Endothelial cell of umbilical vein (primary cell): ENCODE measurements at regions not wholly inside any gene's neighbourhood (a gene's known extent, or its start where the extent isn't known, plus 50 kb on each side); places are given as distances from the start of the nearest gene placed in this dataset.
"Not testable (repeated sequence)": the region's sequence is repeated elsewhere in the genome, so short reads cannot be mapped to it uniquely, and the experiment has no call there.

Source experiments
- BruUV-seq: library from RNA; stranded (reverse); fragments of 400-500 nt; replicated peaks from 2 replicates; lab custom pipeline; 2021; lab: Mats Ljungman, UMichigan
- CTCF ChIA-PET: fragments of 300-600, 350-600 bp; sonication (Branson Sonifier 250); formaldehyde crosslinking; loops from one replicate; lab custom pipeline; 2021; ENCODE audit warnings: antibody characterized with exemption, inconsistent platforms; lab: Charles Lee
- POLR2A ChIA-PET: fragments of 300-600, 350-600 bp; sonication (Branson Sonifier 250); formaldehyde crosslinking; loops from one replicate; lab custom pipeline; 2021; ENCODE audit warnings: antibody characterized with exemption, inconsistent platforms; lab: Charles Lee
- DNase-seq: peaks from one replicate; pipeline ENCODE4 v3.0.0-alpha.2; 2011; ENCODE audit warnings: low read depth, low spot score
- FAIRE-seq: peaks from 2 replicates; lab custom pipeline; 2011; peaks lifted over from hg19 to GRCh38; lab: Jason Lieb, UNC
- H2AFZ ChIP-seq: 2 replicates; pipeline ENCODE4 v1.6.0; 2012; ENCODE audit warnings: low read depth, low read length, control low read depth, inconsistent platforms
- H3K27ac ChIP-seq: 2 replicates; pipeline ENCODE4 v1.5.1; 2011; ENCODE audit warnings: low read depth, mild to moderate bottlenecking, control low read depth, low read length, moderate library complexity; ENCODE audit not compliant: insufficient read depth
- H3K27me3 ChIP-seq, 2 experiments: 2 replicates each; pipeline versions ENCODE4 v1.6.0 to v1.6.1; 2011; ENCODE audit warnings: low read length in 2 of 2, mixed read lengths in 1 of 2; ENCODE audit not compliant: control insufficient read depth in 2 of 2, insufficient read depth in 2 of 2
- H3K36me3 ChIP-seq, 2 experiments: 2 replicates in 1 of 2; 3 replicates in 1 of 2; pipeline ENCODE4 v1.5.1; 2011; ENCODE audit warnings: low read length in 2 of 2, mild to moderate bottlenecking in 1 of 2, moderate library complexity in 1 of 2; ENCODE audit not compliant: control insufficient read depth in 2 of 2, insufficient read depth in 2 of 2; ENCODE audit errors: extremely low read depth in 1 of 2
- H3K4me1 ChIP-seq: 3 replicates; pipeline ENCODE4 v1.5.1; 2011; ENCODE audit warnings: mild to moderate bottlenecking, low read length; ENCODE audit not compliant: control insufficient read depth, insufficient read depth; ENCODE audit errors: extremely low read depth
- H3K4me2 ChIP-seq: 2 replicates; pipeline ENCODE4 v1.6.1; 2011; ENCODE audit warnings: low read length, control low read depth, mixed read lengths; ENCODE audit not compliant: insufficient read depth
- H3K4me3 ChIP-seq, 3 experiments: fragments of 200-600 bp in 1 of 3; sonication (generic), shearing (Covaris generic) in 1 of 3; replicated peaks in 1 of 3; 2 replicates each; pipeline ENCODE4 v1.5.1; 2011 to 2016; ENCODE audit warnings: control low read depth in 3 of 3, low read length in 3 of 3, mild to moderate bottlenecking in 2 of 3, inconsistent platforms in 1 of 3, low read depth in 1 of 3, moderate library complexity in 1 of 3; ENCODE audit not compliant: insufficient read depth in 1 of 3
- H3K79me2 ChIP-seq: 2 replicates; pipeline ENCODE4 v1.6.0; 2012; ENCODE audit warnings: low read length, inconsistent platforms; ENCODE audit not compliant: control insufficient read depth, insufficient read depth
- H3K9ac ChIP-seq: replicated peaks from 2 replicates; pipeline ENCODE3; 2011; ENCODE audit warnings: low read length, control low read depth; ENCODE audit not compliant: insufficient read depth; ENCODE audit errors: extremely low read depth
- H3K9me1 ChIP-seq: replicated peaks from 3 replicates; pipeline ENCODE4 v1.6.0; 2011; ENCODE audit warnings: mild to moderate bottlenecking, low read length; ENCODE audit not compliant: control insufficient read depth, insufficient read depth; ENCODE audit errors: extremely low read depth
- H3K9me3 ChIP-seq: replicated peaks from 2 replicates; pipeline ENCODE4 v1.5.1; 2012; ENCODE audit warnings: low read length, inconsistent platforms; ENCODE audit not compliant: control insufficient read depth, insufficient read depth
- H4K20me1 ChIP-seq: replicated peaks from 2 replicates; pipeline ENCODE3; 2011; ENCODE audit warnings: mild to moderate bottlenecking, low read length; ENCODE audit not compliant: control insufficient read depth, insufficient read depth; ENCODE audit errors: extremely low read depth
- JUN ChIP-seq: IDR thresholded peaks from 2 replicates; pipeline ENCODE4 v1.6.1; 2011; ENCODE audit warnings: borderline replicate concordance, low read depth; ENCODE audit not compliant: insufficient read length, insufficient read depth
- MAX ChIP-seq: IDR thresholded peaks from 2 replicates; pipeline ENCODE4 v1.6.1; 2011; ENCODE audit not compliant: insufficient read depth, insufficient read length
- POLR2AphosphoS5 ChIP-seq: IDR thresholded peaks from 2 replicates; pipeline ENCODE4 v1.6.1; 2012; ENCODE audit warnings: low read depth, mild to moderate bottlenecking, control low read depth, low read length, moderate library complexity; ENCODE audit not compliant: insufficient read depth
- dilution Hi-C: fragments of 300-500 bp; cut with MboI; formaldehyde crosslinking; loops from one replicate; pipeline ENCODE4 v1.15.0; 2019; ENCODE audit warnings: low sequenced_read_pairs; ENCODE audit not compliant: extremely low pct_ligation_motif_present
- intact Hi-C: fragments of 100-400 bp; cut with micrococcal nuclease; formaldehyde crosslinking; loops from one replicate; pipeline ENCODE4 v1.10.0; 2022

- Histone ChIP-seq H3K9me3 (no peaks in the 10 kb centered on the region), H3K4me3 (no peak overlapping the region), H3K79me2 (no peaks in the 10 kb centered on the region), H3K36me3 (no peaks in the 10 kb centered on the region), H3K27me3 (no peaks in the 10 kb centered on the region), H3K4me2 (no peak overlapping the region), H3K27ac (no peak overlapping the region), H4K20me1 (no peaks in the 10 kb centered on the region), H3K9me1 (no peaks in the 10 kb centered on the region), H2AFZ (no peak overlapping the region), H3K4me1 (no peaks in the 10 kb centered on the region), H3K9ac (no peak overlapping the region)
- BruUV-seq: no TSS peak
- CTCF ChIA-PET: interaction anchor here (1.5 kb wide), 1 partner anchor 142 kb away, joined by 4 read pairs; no protein-coding TSS in a partner anchor
- DNase-seq (no peak), FAIRE-seq (no peak)
- TF ChIP-seq POLR2AphosphoS5 (no peak), JUN (no peak), MAX (no peak)
- POLR2A ChIA-PET: no interaction called here
- dilution Hi-C loops (no loop called here), intact Hi-C loops (no loop called here)
These were observed 104.5 kb downstream of the SKIDA1 start for GRCh38 chr10:21421016-21421415.

GRCh38 chr10:21418981-21419576 is 106.4 kb downstream of the SKIDA1 start:
- DNase-seq, H3K9ac ChIP-seq, BruUV-seq, H3K36me3 ChIP-seq, H3K27me3 ChIP-seq, H4K20me1 ChIP-seq, intact Hi-C loops, H3K79me2 ChIP-seq, H3K4me1 ChIP-seq, H3K9me1 ChIP-seq, dilution Hi-C loops, H2AFZ ChIP-seq, POLR2A ChIA-PET, H3K9me3 ChIP-seq, H3K4me2 ChIP-seq, H3K27ac ChIP-seq, CTCF ChIA-PET, H3K4me3 ChIP-seq: not testable (repeated sequence)
- FAIRE-seq: peak; percentile 8
